Testis (tissue), 2 donors: ENCODE measurements at regions not wholly inside any gene's neighbourhood (a gene's known extent, or its start where the extent isn't known, plus 50 kb on each side); places are given as distances from the start of the nearest gene placed in this dataset.

ENCODE experiments used
- DNase-seq: peaks from one replicate; pipeline ENCODE4 v3.0.0-alpha.2; 2019
- H3K27ac ChIP-seq, 2 donors: fragments of 200-600 bp; sonication (generic); one replicate each; pipeline ENCODE4 v1.5.1; 2019
- H3K27me3 ChIP-seq: fragments of 200-600 bp; sonication (generic); one replicate; pipeline ENCODE4 v1.5.1; 2019
- H3K36me3 ChIP-seq: fragments of 200-600 bp; sonication (generic); one replicate; pipeline ENCODE4 v1.5.1; 2017; ENCODE audit warnings: low read depth; ENCODE audit errors: missing control alignments
- H3K4me1 ChIP-seq: fragments of 200-600 bp; sonication (generic); one replicate; pipeline ENCODE4 v1.5.1; 2019
- H3K4me3 ChIP-seq, 2 donors: fragments of 200-600 bp; sonication (generic); one replicate each; pipeline ENCODE4 v1.5.1; 2017 to 2019
- H3K9me3 ChIP-seq: fragments of 200-600 bp; sonication (generic); one replicate; pipeline ENCODE4 v1.5.1; 2017
- CTCF ChIP-seq, 3 experiments: fragments of 450-650 bp in 2 of 3; fragments of 200-600 bp in 1 of 3; sonication (generic) in 1 of 3; IDR thresholded peaks; one replicate each; pipeline ENCODE4 v1.5.1; 2016 to 2019; ENCODE audit warnings: antibody characterized with exemption in 3 of 3, mild to moderate bottlenecking in 2 of 3, moderate library complexity in 1 of 3
- POLR2A ChIP-seq: fragments of 450-650 bp; IDR thresholded peaks from one replicate; pipeline ENCODE4 v1.6.1; 2017; ENCODE audit warnings: antibody characterized with exemption, mild to moderate bottlenecking, moderate library complexity
- WGBS, 2 donors: methylation state at CpG; one replicate each; pipeline ENCODE4 v1.1.5; 2018; 5-methylcytosine and 5-hydroxymethylcytosine counted together
- intact Hi-C: fragments of 100-400 bp; cut with DNase I; formaldehyde crosslinking; loops from one replicate; pipeline ENCODE4 v1.15.1; 2023; ENCODE audit warnings: low total_unique reads

- intact Hi-C loops = no loop called here
- no peaks in the 10 kb centered on the region for H3K27me3 ChIP-seq
- TF ChIP-seq CTCF (IDR thresholded peaks at IDR 0.05) (no peak), POLR2A (no peak)
- H3K4me1 ChIP-seq = no peaks in the 10 kb centered on the region
- 64 to 82% methylated on average over 3 of the region's 3 CpGs for WGBS, 2 donors
- no peaks in the 10 kb centered on the region for H3K36me3 ChIP-seq
- DNase-seq = no peak
- no peak overlapping the region for H3K27ac ChIP-seq
- H3K9me3 ChIP-seq = no peaks in the 10 kb centered on the region
- H3K4me3 ChIP-seq = no peak overlapping the region
Observed at GRCh38 chr12:76944892-76945291, 66.1 kb upstream of the CSRP2 start.

- H3K9me3 ChIP-seq = no peaks in the 10 kb centered on the region
- TF ChIP-seq CTCF (IDR thresholded peaks at IDR 0.05) = no peak
- TF ChIP-seq POLR2A = no peak
- no peak overlapping the region for H3K4me3 ChIP-seq
- no peaks in the 10 kb centered on the region for H3K27me3 ChIP-seq
- H3K36me3 ChIP-seq = no peaks in the 10 kb centered on the region
- DNase-seq = no peak
- H3K27ac ChIP-seq = no peak overlapping the region
- intact Hi-C loops = no loop called here
- no peaks in the 10 kb centered on the region for H3K4me1 ChIP-seq
Observed at GRCh38 chr12:76943008-76943407, 64.2 kb upstream of the CSRP2 start.

- H3K4me3 ChIP-seq = no peak overlapping the region
- H3K9me3 ChIP-seq = no peaks in the 10 kb centered on the region
- no peak overlapping the region for H3K27ac ChIP-seq
- no peaks in the 10 kb centered on the region for H3K36me3 ChIP-seq
- DNase-seq = no peak
- TF ChIP-seq CTCF (IDR thresholded peaks at IDR 0.05) (no peak), POLR2A (no peak)
- WGBS, 2 donors = 48 to 64% methylated on average over 1 of the region's 1 CpG
- H3K27me3 ChIP-seq = no peaks in the 10 kb centered on the region
- H3K4me1 ChIP-seq = no peaks in the 10 kb centered on the region
- intact Hi-C loops = no loop called here
Observed at GRCh38 chr12:76942267-76942666, 63.4 kb upstream of the CSRP2 start.

- 74 to 87% methylated on average over 3 of the region's 3 CpGs for WGBS, 2 donors
- Histone ChIP-seq H3K4me1 (no peaks in the 10 kb centered on the region), H3K4me3 (no peak overlapping the region), H3K27me3 (no peaks in the 10 kb centered on the region), H3K36me3 (no peaks in the 10 kb centered on the region), H3K27ac (no peak overlapping the region), H3K9me3 (no peaks in the 10 kb centered on the region)
- DNase-seq = no peak
- TF ChIP-seq CTCF (IDR thresholded peaks at IDR 0.05) (no peak), POLR2A (no peak)
- intact Hi-C loops = no loop called here
Observed at GRCh38 chr12:76940671-76941445, 62.0 kb upstream of the CSRP2 start.

DNA sequence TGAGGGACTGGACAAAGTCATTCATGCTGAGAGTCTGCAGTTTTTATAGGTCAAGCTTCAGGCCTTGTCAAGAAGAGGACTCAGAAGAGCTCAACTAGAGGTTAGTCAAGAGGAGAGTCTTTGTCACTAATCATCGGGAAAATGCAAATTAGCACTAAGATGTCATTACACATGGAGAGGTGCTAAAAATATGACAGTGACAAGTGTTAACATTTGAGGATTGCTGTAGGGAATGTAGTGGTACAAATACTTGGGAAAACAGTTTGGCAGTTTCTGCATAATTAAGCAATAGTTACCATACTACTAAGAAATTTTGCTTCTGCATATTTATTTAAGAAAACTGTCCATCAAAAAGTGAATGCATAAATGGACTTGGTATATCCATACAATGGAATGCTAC lies 60.9 kb upstream of the CSRP2 start:
- no peak overlapping the region for H3K27ac ChIP-seq
- TF ChIP-seq CTCF (IDR thresholded peaks at IDR 0.05) (no peak), POLR2A (no peak)
- DNase-seq = no peak
- no peak overlapping the region for H3K4me3 ChIP-seq
- H3K27me3 ChIP-seq = no peaks in the 10 kb centered on the region
- H3K4me1 ChIP-seq = no peaks in the 10 kb centered on the region
- intact Hi-C loops = no loop called here
- 73 to 88% methylated on average over 1 of the region's 1 CpG for WGBS, 2 donors
- no peaks in the 10 kb centered on the region for H3K9me3 ChIP-seq
- H3K36me3 ChIP-seq = no peaks in the 10 kb centered on the region
